Peyer's patch (tissue), 4 donors: ENCODE measurements at regions not wholly inside any gene's neighbourhood (a gene's known extent, or its start where the extent isn't known, plus 50 kb on each side); places are given as distances from the start of the nearest gene placed in this dataset.

Experiments used
- POLR2A ChIP-seq, 2 donors: fragments of 450-650 bp; IDR thresholded peaks; one replicate each; pipeline ENCODE4 v1.5.1; 2017; ENCODE audit warnings: antibody characterized with exemption in 2 of 2, mild to moderate bottlenecking in 2 of 2, moderate library complexity in 2 of 2
- TF ChIP-seq, protein P1 (sequence below), 6 experiments: fragments of 450-650 bp in 4 of 6; fragments of 200-600 bp in 2 of 6; sonication (generic) in 1 of 6; IDR thresholded peaks; one replicate each; pipeline ENCODE4 v1.5.1; 2017 to 2019; ENCODE audit warnings: antibody characterized with exemption in 6 of 6, mild to moderate bottlenecking in 3 of 6, moderate library complexity in 1 of 6

DNA sequence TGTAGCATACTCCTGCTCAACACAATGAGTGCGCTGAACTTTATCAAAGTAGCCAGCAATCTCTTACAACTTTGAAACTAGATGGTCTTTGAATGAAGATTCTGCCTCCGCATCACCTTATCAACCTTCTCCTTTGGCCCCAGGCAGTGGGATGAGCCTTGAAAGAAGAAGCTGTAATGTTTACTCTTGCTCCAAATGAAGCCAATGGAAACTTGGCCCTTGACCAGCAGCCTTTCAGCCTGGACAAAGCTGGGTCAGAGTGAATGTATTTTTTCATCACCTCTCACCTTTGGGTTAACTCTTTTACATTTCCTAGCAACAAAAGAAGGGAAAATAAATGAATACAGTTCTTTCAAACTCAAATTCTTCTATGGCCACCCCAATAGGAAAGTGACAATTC is 359.1 kb downstream of the KCNA4 start:
- TF ChIP-seq, protein P1, sequence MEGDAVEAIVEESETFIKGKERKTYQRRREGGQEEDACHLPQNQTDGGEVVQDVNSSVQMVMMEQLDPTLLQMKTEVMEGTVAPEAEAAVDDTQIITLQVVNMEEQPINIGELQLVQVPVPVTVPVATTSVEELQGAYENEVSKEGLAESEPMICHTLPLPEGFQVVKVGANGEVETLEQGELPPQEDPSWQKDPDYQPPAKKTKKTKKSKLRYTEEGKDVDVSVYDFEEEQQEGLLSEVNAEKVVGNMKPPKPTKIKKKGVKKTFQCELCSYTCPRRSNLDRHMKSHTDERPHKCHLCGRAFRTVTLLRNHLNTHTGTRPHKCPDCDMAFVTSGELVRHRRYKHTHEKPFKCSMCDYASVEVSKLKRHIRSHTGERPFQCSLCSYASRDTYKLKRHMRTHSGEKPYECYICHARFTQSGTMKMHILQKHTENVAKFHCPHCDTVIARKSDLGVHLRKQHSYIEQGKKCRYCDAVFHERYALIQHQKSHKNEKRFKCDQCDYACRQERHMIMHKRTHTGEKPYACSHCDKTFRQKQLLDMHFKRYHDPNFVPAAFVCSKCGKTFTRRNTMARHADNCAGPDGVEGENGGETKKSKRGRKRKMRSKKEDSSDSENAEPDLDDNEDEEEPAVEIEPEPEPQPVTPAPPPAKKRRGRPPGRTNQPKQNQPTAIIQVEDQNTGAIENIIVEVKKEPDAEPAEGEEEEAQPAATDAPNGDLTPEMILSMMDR (IDR thresholded peaks at IDR 0.05): no peak
- no peak for TF ChIP-seq POLR2A (IDR thresholded peaks at IDR 0.05)
